AG09319 (cell line): ENCODE measurements at regions not wholly inside any gene's neighbourhood (a gene's known extent, or its start where the extent isn't known, plus 50 kb on each side); places are given as distances from the start of the nearest gene placed in this dataset.

ENCODE experiments used
- DNase-seq: peaks from one replicate; pipeline ENCODE4 v3.0.0-alpha.2; 2010; ENCODE audit warnings: low read depth; ENCODE audit errors: extremely low read depth
- CTCF ChIP-seq: IDR thresholded peaks from 2 replicates; pipeline ENCODE4 v1.5.1; 2011; ENCODE audit warnings: low read depth, mild to moderate bottlenecking, inconsistent platforms, low read length, moderate library complexity

GRCh38 chr5:73388306-73388684, 60.3 kb downstream of the FOXD1 start:
- no peak for DNase-seq
- no peak for TF ChIP-seq CTCF

- no peak for DNase-seq
- no peak for TF ChIP-seq CTCF
Measured at GRCh38 chr5:73387601-73388305, 60.8 kb downstream of the FOXD1 start.

- TF ChIP-seq CTCF: no peak
- no peak for DNase-seq
Measured at GRCh38 chr5:73387149-73387591, 61.4 kb downstream of the FOXD1 start.

GRCh38 chr5:73384861-73385260, 63.7 kb downstream of the FOXD1 start:
- no peak for DNase-seq
- no peak for TF ChIP-seq CTCF

- no peak for TF ChIP-seq CTCF
- no peak for DNase-seq
Measured at GRCh38 chr5:73382401-73382740, 66.2 kb downstream of the FOXD1 start.

- no peak for DNase-seq
- no peak for TF ChIP-seq CTCF
Measured at GRCh38 chr5:73381590-73382400, 66.8 kb downstream of the FOXD1 start.
